DMS153 treated with DMSO at 0.1 percent for 48 hours (cell line): ENCODE measurements at regions not wholly inside any gene's neighbourhood (a gene's known extent, or its start where the extent isn't known, plus 50 kb on each side); places are given as distances from the start of the nearest gene placed in this dataset.
"Not testable (repeated sequence)": the region's sequence is repeated elsewhere in the genome, so short reads cannot be mapped to it uniquely, and the experiment has no call there.

Source experiments
- DNase-seq: peaks from one replicate; lab custom pipeline; 2025; ENCODE audit not compliant: unreplicated experiment; lab: John Stamatoyannopoulos, UW

- no peak for DNase-seq
These were observed 183.8 kb upstream of the ITGA1 start for GRCh38 chr5:52603778-52604554.

- DNase-seq = no peak
These were observed 182.1 kb upstream of the ITGA1 start for GRCh38 chr5:52605317-52606313.

GRCh38 chr5:52607227-52607824 is 180.4 kb upstream of the ITGA1 start:
- DNase-seq = no peak

GRCh38 chr5:52620315-52620714 is 167.4 kb upstream of the ITGA1 start:
- no peak for DNase-seq

- DNase-seq = no peak
These were observed 164.4 kb upstream of the ITGA1 start for GRCh38 chr5:52623291-52623690.

GRCh38 chr5:52624291-52624690 is 163.4 kb upstream of the ITGA1 start:
- DNase-seq = no peak

GRCh38 chr5:52626312-52626711 is 161.4 kb upstream of the ITGA1 start:
- DNase-seq = no peak

GRCh38 chr5:52627740-52628139 is 160.0 kb upstream of the ITGA1 start:
- DNase-seq = no peak

- no peak for DNase-seq
These were observed 155.4 kb upstream of the ITGA1 start for GRCh38 chr5:52632281-52632680.

- DNase-seq = not testable (repeated sequence)
These were observed 153.5 kb upstream of the ITGA1 start for GRCh38 chr5:52634171-52634570.

GRCh38 chr5:52638732-52639131 is 149.0 kb upstream of the ITGA1 start:
- DNase-seq = no peak

- DNase-seq = no peak
These were observed 139.0 kb upstream of the ITGA1 start for GRCh38 chr5:52648726-52649125.

GRCh38 chr5:52655163-52655562 is 132.6 kb upstream of the ITGA1 start:
- no peak for DNase-seq

- peak; percentile 39 for DNase-seq
These were observed 131.0 kb upstream of the ITGA1 start for GRCh38 chr5:52656569-52657246.

GRCh38 chr5:52657247-52657645 is 130.5 kb upstream of the ITGA1 start:
- DNase-seq = peak; percentile 39

- DNase-seq = no peak
These were observed 129.5 kb upstream of the ITGA1 start for GRCh38 chr5:52658246-52658645.

- no peak for DNase-seq
These were observed 127.1 kb upstream of the ITGA1 start for GRCh38 chr5:52660621-52661020.

- DNase-seq = no peak
These were observed 125.7 kb upstream of the ITGA1 start for GRCh38 chr5:52661903-52662595.

GRCh38 chr5:52665559-52665958 is 122.2 kb upstream of the ITGA1 start:
- no peak for DNase-seq

GRCh38 chr5:52668139-52668538 is 119.6 kb upstream of the ITGA1 start:
- no peak for DNase-seq
